HG03103 (cell line): ENCODE measurements at regions not wholly inside any gene's neighbourhood (a gene's known extent, or its start where the extent isn't known, plus 50 kb on each side); places are given as distances from the start of the nearest gene placed in this dataset.

Experiments used
- ATAC-seq: cut with Tn5 transposase; IDR thresholded peaks from one replicate; pipeline ENCODE4 v1.9.1; 2021; ENCODE audit warnings: low read depth; ENCODE audit not compliant: unreplicated experiment

DNA sequence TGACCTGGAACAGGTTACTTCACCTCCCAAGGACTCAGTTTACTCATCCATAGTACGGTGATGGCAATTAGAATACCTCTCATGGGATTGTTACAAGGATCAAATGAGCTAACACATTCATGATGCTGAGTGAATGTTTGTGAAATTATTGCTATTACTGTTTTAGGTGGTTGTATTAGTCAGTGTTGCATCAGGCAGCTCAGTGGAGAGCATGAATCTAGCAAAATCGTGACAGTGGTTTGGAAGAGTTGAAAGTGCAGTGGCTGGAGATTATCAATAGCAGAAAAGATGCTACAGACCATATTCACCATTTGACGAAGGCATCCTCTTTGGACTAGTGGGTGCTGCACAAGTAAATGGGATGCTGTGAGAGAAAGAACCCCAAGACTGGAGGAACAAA lies 50.4 kb upstream of the CTNNBL1 start:
- ATAC-seq: no peak

DNA sequence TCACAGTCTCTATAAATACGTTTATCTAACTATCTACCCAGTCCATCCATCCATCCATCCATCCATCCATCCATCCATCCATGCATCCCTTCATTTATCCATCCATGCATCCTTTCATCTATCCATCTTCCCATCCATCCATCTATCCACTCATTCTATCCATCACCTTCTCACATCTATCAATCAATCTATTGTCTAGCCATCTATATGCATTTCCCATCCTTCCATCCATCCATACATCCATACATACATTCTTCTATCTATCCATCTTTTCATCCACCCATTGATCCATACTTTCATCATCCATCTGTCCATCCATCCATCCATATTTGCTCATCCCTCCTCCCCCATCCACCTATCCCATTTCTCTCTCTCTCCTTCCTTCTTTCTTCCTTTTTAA lies 51.6 kb upstream of the CTNNBL1 start:
- ATAC-seq: no peak

DNA sequence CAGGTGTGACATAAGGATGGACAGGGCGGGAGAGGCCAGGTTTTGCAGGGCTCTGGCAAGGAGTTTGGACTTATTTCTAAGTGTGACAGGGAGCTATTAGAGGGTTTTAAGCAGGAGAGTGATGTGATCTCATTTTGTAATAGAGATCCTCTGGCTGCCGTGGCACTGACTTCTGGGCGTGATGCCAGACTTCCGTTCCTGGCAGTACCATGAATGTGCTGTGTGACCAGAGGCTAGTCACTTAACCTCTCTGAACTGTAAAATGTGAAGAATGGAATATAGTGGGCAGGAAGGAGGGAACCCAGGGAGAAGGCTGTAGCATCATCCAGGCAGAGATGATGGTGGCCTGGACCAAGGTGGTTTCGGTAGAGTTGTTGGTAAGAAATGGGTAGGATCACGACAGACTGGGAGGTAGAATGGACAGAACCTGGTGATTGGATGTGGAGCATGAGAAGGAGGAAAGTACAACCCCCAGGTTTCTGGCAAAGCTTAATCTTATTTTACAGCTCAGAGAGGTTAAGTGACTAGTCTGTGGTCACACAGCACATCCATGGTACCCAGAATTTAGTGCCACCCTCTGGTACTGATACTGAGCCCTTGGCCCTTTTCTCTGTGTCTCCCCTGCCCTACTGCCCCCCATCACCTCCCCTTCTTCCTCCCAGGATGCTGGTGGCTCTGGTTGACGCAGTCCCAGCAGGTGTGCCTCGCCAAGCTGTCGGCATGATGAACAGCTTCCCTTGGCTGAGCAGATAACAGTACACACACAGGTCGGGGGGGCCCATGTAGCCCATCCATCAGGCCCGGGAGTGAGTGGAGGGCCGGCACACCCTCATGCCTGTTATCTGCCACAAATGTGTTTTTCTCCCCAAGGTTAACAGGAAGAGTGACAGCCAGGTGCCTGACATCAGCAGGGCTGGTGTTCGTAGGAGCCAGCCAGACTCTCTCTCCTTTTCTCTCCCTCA lies 52.9 kb upstream of the CTNNBL1 start:
- ATAC-seq: no peak

DNA sequence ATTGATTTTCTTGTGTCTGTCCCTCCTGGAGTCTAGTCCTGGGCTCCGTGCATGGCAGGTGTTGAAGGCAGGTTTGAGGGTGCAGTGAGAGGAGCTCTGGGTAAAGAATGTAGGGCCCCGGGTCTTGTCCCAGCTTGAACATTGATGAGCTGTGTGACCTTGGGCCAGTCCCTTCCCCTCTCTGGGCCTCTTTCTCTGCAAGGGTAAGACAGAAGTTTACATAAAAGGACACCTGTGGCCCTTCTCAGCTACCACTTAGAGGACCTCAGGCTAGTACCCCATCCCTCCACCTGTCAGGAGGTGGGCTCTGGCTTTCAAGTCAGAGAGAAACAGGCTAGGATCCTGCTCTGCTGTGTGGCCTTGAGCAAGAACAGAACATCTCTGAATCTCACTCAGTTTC lies 55.3 kb upstream of the CTNNBL1 start:
- ATAC-seq: no peak

DNA sequence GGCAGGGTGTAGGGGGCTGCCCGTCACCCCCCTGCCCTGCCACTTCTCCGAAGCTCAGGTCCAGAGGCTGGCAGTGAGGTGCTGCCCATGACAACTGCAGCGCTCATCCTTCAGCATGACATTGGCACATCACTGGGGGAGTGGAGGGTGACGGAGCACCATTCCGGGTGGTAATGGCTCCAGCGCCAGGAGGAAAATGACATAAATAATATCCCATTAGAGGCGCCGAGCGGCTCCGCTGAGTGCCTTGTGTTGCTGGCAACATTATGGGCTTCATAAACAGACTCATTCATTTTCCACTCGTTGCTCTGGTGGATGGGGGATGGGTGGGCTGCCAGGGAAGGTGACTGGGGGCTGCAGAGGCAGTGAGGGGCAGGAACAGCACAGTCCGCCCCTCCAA lies 56.9 kb upstream of the CTNNBL1 start:
- ATAC-seq: no peak

DNA sequence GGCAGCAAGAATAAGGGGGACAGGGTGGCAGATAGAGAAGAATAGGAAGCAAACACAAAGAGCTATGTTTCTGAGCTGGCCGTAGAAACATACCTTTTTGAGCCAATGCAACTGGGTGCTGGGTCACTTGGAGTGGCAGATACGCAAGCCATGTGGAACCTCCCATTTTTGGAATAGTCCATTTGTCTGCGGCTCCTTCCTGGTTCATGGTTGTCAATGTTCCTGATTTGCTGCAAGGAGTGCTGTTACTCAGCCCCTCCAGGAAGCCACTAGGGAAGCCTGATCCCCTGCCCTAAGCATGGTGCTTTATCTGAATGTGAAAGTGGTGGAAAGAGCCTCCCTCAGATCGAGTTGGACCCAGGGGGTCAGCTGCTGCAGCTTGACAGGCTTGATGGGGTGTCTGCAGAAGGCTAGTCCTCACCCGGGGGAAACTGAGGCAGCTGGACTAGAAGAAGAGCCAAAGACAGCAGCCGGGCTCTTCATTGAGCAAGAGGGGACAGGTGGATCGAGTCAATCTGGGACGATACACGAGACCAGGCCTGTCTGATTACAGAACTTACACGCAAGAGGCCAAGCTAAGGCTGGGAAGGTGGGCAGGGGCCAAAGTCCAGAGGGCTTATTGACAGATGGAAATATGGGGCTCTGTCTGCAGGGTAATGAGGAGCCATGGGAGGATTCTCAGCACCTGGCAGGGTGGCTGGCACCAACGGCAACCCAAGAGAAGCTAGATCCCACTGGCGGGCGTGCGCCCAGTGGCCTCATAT lies 57.4 kb upstream of the CTNNBL1 start:
- ATAC-seq: no peak

DNA sequence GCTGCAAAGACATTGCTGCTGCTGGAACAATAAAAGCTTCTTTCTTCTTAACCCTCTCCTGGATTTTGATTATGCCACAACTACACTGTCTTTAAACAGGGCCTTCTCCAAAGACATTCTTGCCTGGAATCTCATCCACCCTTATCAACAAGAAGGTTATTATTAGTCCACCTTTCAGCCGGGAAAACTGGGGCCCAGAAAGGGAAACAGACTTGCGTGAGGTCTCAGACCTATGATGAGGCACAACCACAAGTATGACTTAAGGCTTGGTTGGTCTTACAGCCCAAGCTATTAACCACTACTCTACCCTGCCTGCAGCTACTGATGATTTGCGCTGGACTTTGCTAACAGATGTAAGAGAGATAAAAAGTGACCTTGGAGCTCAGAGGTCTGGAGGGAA lies 62.8 kb upstream of the CTNNBL1 start:
- ATAC-seq: no peak

DNA sequence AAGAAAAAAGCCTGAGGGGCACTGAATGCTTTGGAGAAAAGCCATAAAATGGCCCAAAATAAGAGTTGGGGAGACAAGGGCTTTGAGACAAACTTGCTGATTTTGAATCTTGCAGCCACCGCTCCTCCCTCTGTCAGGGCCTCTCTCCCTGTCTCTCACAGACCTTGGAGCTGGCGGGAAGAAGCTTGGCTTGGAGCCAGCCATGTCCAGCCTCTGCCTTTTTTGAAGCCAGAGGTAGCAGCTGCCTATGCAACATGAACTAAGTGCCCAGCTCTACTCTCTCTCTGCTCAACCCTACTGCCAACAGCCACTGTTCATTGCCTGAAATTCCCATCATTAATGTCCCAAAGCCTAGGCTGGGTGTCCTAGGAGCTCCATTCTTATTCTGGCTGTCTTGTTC lies 63.7 kb upstream of the CTNNBL1 start:
- no peak for ATAC-seq

DNA sequence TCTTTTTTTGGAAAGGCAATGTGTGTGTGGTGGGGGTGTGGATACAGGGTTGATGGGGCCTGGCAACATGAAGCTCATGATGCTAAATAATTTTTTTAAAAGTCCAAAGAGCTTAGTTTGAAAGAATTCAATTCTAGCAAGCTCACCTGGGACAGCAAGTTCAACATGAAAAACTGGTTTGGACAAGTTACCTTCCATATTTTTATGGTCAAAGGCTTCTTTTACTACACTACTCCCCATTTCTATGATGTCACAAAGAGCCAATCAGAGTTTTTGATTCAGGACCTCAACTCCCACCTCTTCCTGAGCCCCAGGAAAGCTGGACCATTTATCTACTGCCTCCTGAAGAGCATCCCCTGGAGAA lies 66.1 kb upstream of the CTNNBL1 start:
- no peak for ATAC-seq

DNA sequence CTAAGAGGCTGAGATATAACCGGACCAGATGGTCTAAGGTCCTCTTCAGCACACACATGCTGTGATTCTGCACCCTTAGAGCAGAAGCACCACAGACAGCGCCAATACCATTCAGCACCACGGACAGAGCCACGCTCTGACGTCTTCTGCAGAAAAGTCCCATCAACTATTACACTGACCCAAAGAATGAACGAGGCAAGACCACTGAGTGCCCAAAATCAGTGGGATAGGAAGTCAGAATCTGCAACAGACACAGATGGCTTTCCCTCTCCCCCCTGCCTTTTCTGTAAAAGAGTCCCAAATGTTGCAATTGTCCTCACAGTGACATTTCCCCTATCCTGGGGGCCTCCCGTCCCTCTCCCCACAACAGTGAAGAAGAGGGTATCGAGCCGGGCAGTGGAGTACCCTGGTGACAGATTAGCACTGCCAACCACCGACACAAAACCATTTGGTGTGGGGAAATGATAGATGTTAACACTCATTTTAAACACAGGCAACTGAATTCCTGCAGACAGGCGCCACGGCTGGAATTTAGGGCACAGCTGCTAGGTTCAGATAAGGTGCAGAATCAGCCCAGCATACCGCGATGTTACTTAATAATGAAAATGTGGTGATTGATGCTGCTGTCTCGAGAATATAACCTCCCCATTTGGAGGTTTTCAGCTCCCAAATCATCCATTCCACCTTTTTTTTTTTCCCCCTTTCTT lies 66.6 kb upstream of the CTNNBL1 start:
- no peak for ATAC-seq

DNA sequence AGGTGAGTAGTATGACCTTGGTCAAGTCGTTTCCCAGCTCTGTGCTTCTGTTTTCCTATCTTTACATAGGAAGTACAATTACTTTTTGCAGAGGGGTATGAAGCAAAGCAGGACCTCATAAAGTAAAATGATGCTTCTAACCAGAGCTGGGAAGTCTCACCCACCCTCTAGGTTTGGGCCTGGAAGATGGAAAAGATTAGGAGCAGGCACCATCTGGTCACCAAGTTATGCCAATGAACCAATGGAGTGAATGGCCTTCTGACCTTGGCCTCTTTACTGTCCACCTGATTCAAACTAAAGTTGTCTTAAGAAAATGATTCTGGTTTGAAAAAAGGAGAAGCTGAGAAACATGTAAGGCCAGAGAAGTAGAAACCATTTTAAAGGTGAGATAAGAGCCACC lies 68.9 kb upstream of the CTNNBL1 start:
- ATAC-seq: no peak

DNA sequence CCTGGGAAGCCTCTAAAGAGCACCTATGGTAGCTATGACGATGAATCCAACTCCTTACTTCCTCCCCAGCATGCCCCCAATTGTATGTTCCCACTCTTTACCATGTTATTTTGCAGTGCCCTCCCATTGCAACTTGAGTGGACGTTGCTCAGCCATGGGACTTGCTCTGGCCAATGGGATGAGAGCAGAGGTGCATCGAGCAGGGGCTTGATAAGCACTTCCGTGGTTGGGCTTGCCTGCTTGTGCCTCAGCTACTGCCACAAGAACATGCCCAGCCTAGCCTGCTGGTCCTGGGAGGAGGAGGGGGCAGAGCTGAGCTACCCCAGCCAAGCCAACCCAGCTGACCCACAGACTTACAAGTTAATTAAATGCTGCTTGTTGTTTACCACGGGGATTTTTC lies 71.1 kb upstream of the CTNNBL1 start:
- no peak for ATAC-seq

DNA sequence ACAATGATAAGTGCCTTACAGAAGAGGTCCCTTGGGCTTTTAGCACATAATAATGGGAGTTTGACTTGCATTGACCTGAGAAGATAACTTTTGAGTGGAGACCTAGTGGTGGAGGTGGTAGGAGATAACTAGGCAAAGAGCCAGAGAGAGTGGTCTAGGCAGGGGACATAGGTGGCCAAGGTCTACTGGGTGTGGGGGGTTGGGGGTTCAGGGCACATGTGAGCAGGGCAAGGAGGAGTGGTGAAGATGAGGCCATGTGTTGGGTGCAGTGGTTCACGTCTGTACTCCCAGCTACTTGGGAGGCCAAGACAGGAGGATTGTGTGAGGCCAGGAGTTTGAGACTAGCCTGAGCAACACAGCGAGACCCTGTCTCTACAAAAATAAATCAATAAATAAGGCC lies 74.3 kb upstream of the CTNNBL1 start:
- ATAC-seq: no peak

DNA sequence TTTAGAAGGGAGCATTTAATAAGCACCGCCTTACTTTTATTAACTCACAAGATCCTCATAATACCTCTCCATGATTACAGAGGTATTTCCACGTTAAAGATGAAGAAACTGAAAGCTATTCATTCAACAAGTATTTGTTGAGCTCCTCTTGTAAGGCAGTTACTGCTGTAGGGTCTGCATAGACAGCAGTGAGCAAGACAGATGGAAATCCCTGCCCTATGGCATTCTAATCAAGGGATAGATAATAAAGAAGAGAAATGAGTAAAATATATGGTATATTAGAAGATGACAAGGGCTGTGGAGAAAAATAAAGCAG lies 77.8 kb upstream of the CTNNBL1 start:
- ATAC-seq: no peak

DNA sequence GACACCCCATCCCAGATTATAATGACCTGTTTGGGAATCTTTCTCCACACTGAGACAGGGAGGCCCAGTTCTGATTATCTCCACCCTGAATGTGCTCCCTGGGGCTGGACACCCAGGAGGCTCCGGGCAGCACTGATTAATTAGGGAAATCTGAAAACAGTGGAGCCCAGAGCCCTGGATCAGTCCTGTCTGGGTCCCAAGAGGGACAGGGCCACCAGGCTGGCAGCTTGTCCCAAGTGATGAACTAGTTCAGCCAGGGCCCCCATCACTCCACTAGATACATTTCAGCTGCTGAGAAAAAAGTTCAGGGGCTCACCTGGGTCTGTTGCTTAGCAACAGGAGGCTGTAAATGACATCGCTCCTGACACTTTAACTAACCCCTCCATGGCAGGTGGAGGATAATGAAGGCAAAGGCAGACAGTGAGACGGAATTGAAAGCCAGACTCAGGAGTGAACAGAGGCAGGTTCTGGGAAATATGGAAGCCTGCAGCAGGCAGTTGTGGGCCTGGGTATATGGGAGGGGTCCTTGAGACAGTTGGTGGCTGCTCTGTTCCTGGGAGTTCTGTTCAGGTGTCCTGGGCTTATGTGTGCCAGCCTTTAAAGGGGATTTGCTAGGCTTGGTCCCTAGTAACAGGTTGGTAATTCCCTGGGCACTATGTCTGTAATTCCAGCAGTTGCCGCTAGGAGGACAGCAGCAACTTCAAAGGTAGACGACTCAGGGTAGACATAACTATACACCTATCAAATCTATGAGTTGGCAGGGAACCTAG lies 78.3 kb upstream of the CTNNBL1 start:
- ATAC-seq: peak; percentile 58

DNA sequence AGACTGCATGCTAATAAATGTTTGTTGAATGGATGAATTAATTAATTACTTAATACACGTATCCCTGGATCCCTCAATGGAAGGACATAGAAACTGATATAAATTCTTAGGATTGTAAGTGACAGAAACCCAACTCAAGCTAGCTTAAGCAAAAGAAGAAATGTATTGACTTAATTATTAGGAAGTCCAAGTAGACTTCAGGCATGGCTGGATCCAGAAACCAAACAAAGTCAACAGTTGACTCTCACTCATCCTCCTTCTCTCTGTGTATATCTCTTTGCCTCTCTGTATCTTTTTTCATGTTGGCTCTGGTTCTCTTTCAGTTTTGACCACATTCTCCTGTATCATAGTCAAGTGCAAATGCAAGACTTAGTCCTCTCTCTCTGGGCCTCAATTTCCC lies 82.0 kb upstream of the CTNNBL1 start:
- no peak for ATAC-seq

DNA sequence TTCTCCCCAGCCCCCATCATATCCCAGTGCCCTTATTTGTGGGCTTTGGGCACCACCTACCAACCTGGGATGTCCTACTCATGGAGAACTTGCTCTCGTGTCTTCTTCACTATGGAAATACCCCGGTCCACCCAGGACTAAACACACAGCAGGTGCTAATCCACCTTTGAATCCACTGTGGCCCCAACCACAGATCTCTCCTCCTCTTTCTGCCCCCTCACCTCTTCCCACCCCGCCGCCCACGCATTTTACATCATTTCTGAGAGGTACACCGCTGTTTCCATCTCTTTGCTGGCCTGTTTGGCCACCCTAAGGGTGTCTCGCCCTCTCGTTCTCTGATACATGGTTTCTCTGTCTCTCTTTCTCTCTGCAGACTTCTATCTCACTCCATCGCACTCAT lies 82.5 kb upstream of the CTNNBL1 start:
- ATAC-seq: no peak

DNA sequence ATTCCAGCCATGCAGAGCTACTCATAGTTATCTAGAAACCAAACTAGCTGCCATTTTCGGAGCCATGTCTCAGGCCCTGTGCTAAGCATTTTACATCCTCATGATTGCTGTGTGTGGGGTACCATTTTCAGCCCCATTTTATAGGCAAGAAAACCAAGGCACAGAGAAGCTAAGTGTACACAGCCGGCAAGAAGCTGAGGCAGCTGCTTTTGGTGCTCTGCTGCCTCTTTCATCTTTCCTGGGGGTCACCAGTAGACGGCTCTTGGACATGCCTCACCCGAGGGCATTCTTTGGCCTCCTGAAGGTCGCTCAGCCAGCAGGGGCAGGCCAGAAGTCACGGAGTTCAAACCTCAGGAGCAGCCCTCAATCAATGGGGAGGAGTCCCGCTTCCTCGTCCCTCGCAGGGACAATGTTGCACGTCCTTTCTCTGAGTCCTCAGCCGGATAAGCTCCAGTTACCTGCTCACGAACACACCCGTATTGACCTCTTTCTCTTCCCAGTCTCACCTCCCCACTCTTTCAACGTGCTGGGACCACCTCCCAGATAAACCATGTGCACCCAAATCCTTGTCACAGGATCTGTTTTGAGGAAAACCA lies 82.6 kb upstream of the BLCAP start:
- ATAC-seq: no peak

DNA sequence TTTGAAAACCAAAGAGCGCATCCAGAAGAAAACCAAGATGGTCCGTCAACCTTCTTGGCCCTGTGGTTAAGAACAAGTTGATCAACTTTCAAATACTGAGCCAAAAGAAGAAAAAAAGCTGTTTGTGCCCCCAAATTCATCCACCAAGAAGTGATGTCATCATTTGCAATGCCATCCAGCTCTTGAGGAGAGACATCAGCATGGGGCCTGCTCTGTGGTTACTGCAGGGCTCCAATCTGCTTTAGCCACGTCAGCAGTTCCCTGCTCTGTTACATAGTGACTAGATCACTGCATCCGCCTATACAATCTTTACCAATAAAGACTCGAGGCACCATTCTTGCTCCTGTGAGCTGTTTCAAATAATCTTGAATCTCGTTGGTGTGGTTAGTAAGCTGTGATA lies 75.0 kb upstream of the BLCAP start:
- ATAC-seq: no peak

DNA sequence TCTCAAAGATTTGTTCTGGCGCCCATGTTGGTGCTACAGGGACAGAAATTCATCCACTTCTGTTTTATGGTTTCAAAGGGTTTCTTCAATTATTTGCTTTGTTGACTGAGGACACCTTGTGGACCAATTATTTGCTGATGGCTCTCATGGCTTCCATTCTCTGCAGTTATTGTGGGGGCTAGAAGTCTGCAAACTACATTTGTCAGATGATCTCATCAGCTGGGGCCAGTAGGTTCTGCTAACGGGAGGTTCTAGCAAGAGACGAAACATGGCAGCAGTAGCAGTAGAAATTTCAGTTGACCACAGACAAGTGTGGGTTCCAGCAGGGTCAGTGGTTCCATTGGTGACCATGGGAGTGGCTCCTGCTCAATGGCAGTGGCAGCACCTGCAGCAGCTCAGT lies 72.8 kb upstream of the BLCAP start:
- no peak for ATAC-seq
